ENCODE measurements at regions not wholly inside any gene's neighbourhood (a gene's known extent, or its start where the extent isn't known, plus 50 kb on each side); places are given as distances from the start of the nearest gene placed in this dataset.

DNA sequence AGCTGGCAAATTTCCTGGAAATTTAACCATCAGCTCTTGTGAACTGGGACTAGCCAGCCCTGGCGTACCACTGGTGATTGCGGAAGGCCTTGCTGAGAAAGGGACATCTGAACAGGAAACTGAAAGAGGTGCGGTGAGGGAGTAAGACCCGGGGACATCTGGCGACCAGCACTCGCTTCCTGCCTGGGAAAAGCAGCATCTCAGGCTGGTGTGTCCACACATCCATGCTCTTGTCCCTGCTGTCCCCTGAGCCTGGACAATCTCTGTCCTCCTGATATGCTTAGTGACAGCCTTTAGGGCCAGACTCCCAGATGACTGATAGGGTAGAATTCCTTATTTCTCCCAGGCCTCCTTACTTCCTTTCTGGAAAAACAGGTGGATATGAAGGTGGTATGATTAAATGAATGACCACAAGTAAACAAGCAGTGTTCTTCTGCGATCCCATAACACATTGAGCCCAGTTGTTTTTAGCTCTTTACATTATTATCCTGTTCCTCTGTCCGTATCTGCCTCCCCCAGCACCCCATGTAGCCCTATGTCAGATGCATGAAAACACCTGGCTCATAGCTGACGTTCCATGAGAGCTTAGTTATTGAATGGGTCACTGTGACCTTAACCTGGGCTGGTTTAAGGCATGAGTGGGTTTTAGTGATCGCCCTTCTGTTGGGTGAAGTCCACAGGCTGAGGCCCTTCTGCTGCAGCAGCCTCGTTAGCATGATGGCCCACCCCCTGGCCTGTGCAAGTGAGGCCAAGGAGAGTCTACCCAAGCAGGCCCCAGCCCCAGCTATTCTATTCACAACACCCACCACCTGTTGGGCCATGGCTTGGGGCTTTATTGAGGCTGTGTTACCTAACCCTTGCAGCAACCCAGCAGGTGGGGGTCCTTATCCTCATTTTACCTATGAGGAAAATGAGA is 76.1 kb upstream of the GADD45A start (continued):
- TF ChIP-seq TARDBP (IDR thresholded peaks at IDR 0.05; ENCODE audit: borderline replicate concordance) (no peak), SP1 (IDR thresholded peaks at IDR 0.05; ENCODE audit: low read depth, low read length) (no peak), CEBPB (IDR thresholded peaks at IDR 0.05; ENCODE audit: borderline replicate concordance in 1 of 2, low read depth in 2 of 2, low read length in 2 of 2) (no peak), ZSCAN29 (IDR thresholded peaks at IDR 0.05) (no peak), MYC (IDR thresholded peaks at IDR 0.05; ENCODE audit: insufficient read depth, insufficient read length, insufficient replicate concordance, low read length, severe bottlenecking) (no peak)

DNA sequence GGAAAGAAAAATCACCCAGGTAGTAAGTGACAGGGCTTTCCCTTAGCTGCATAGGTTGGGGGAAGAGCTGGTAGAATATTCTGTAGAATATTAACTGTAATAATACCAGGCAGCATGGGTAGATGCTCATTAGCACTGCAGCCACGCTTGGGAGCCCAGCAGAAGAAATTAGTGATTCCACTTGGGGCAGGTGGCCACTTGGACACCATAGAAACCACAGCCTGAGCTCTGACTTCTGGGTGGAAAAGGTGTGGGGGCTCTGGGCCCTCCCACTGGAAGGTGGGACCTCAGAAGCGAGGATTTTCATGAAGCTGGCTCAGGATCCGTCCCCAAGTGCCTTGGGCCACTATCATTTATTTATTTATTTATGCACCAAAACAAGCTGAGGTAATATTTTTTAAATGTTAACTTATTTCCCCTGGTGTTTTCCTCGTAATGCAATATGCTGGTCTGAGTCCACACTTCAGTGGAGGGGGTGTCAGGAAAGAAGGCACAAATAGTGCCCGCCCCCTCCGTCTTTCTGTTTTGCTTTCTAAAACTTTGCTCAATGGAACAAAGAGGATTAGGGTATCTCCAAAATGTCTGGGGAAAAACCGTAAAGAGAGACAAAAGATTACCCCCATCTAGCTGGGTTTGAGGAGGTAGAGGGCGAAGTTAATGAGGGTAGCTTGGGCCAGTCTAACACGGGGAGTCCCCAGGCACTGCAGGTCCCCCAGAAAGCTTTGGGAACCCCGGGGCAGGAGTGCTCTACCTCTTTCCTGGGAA is 75.2 kb upstream of the GADD45A start:
- ChIA-PET CTCF (interaction anchor here (0.8 to 2.1 kb wide), 9 partner anchors 11 to 162 kb away, joined by 3 to 15 read pairs (median 4); partner anchors contain the start of gene GADD45A), SMC1A (ENCODE audit: uncharacterized antibody, unreplicated experiment) (interaction anchor here (0.8 to 4.0 kb wide), 19 partner anchors 8 to 157 kb away, joined by 3 to 20 read pairs (median 4); partner anchors contain the start of gene GADD45A), RAD21 (ENCODE audit: unreplicated experiment) (interaction anchor here (0.7 to 2.1 kb wide), 19 partner anchors 15 to 220 kb away, joined by 3 to 18 read pairs (median 4); partner anchors contain the start of gene GADD45A), POLR2A (interaction anchor here (0.6 to 3.1 kb wide), 4 partner anchors 34 to 1169 kb away, joined by 3 to 9 read pairs (median 4); partner anchors contain the start of gene GADD45A)
- BruUV-seq (replicated peaks): no TSS peak
- FAIRE-seq: no peak
- intact Hi-C loops (cut with micrococcal nuclease; ENCODE audit: unreplicated experiment) (loop anchor here (2.0 kb wide), 1 partner anchor 75 kb away; the partner anchor contains the start of gene GADD45A), in situ Hi-C loops (cut with MboI) (no loop called here)
- Histone ChIP-seq H3K4me3 (no peak overlapping the region), H4K20me1 (ENCODE audit: control insufficient read depth, insufficient read depth) (no peaks in the 10 kb centered on the region), H3K36me3 (ENCODE audit: control insufficient read depth in 2 of 2, insufficient read depth in 2 of 2, low read length in 1 of 2) (no peaks in the 10 kb centered on the region), H3K9me3 (replicated peaks; ENCODE audit: control insufficient read depth, insufficient read depth, low read length) (no peaks in the 10 kb centered on the region), H3K4me1 (ENCODE audit: control insufficient read depth, insufficient read depth, low read length) (no peaks in the 10 kb centered on the region), H3K4me2 (ENCODE audit: control insufficient read depth, insufficient read depth) (no peak overlapping the region), H3K79me2 (ENCODE audit: control insufficient read depth, insufficient read depth, low read length) (no peaks in the 10 kb centered on the region), H3K9ac (ENCODE audit: control insufficient read depth, insufficient read depth, low read length) (no peak overlapping the region), H2AFZ (ENCODE audit: control insufficient read depth, low read depth, low read length) (no peak overlapping the region), H3K27me3 (replicated peaks in 1 of 2; ENCODE audit: control insufficient read depth in 2 of 2, insufficient read depth in 2 of 2, low read length in 1 of 2) (no peaks in the 10 kb centered on the region), H3K27ac (ENCODE audit: control insufficient read depth, insufficient read depth) (no peak overlapping the region)
- peak; percentile 78 for ATAC-seq
- TF ChIP-seq NRF1 (conservative IDR thresholded peaks at IDR 0.05; ENCODE audit: low read depth, low read length) (no peak), PKNOX1 (IDR thresholded peaks at IDR 0.05) (no peak), RUNX3 (IDR thresholded peaks at IDR 0.05; ENCODE audit: low read length) (0 out of 2 replicates have a peak, but pooled peaks have one; percentile 3), IKZF2 (IDR thresholded peaks at IDR 0.05) (peak in 1 of 2 experiments; percentile 30; a peak in 1 of 4 replicates), BHLHE40 (IDR thresholded peaks at IDR 0.05; ENCODE audit: borderline replicate concordance in 1 of 2, low read depth in 2 of 2, low read length in 1 of 2) (peak in 1 of 2 experiments; percentile 9; a peak in 1 of 4 replicates), FOXK2 (IDR thresholded peaks at IDR 0.05) (no peak), MTA2 (IDR thresholded peaks at IDR 0.05; ENCODE audit: low read depth) (peak; percentile 66; the same call in 1 of the 2 replicates)
- TF ChIP-seq, protein P1, sequence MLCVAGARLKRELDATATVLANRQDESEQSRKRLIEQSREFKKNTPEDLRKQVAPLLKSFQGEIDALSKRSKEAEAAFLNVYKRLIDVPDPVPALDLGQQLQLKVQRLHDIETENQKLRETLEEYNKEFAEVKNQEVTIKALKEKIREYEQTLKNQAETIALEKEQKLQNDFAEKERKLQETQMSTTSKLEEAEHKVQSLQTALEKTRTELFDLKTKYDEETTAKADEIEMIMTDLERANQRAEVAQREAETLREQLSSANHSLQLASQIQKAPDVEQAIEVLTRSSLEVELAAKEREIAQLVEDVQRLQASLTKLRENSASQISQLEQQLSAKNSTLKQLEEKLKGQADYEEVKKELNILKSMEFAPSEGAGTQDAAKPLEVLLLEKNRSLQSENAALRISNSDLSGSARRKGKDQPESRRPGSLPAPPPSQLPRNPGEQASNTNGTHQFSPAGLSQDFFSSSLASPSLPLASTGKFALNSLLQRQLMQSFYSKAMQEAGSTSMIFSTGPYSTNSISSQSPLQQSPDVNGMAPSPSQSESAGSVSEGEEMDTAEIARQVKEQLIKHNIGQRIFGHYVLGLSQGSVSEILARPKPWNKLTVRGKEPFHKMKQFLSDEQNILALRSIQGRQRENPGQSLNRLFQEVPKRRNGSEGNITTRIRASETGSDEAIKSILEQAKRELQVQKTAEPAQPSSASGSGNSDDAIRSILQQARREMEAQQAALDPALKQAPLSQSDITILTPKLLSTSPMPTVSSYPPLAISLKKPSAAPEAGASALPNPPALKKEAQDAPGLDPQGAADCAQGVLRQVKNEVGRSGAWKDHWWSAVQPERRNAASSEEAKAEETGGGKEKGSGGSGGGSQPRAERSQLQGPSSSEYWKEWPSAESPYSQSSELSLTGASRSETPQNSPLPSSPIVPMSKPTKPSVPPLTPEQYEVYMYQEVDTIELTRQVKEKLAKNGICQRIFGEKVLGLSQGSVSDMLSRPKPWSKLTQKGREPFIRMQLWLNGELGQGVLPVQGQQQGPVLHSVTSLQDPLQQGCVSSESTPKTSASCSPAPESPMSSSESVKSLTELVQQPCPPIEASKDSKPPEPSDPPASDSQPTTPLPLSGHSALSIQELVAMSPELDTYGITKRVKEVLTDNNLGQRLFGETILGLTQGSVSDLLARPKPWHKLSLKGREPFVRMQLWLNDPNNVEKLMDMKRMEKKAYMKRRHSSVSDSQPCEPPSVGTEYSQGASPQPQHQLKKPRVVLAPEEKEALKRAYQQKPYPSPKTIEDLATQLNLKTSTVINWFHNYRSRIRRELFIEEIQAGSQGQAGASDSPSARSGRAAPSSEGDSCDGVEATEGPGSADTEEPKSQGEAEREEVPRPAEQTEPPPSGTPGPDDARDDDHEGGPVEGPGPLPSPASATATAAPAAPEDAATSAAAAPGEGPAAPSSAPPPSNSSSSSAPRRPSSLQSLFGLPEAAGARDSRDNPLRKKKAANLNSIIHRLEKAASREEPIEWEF (IDR thresholded peaks at IDR 0.05; ENCODE audit: insufficient replicate concordance, low read depth, low read length): no peak
- WGBS (ENCODE audit: insufficient coverage, insufficient replicate concordance, low lambda C conversion rate, missing lambda C conversion rate): 13% methylated on average over 10 of the region's 10 CpGs
- DNase-seq (ENCODE audit: low read depth, low spot score): peak; percentile 17

All from GM12878 (cell line).